Osteocyte (in vitro differentiated cells): ENCODE measurements at regions not wholly inside any gene's neighbourhood (a gene's known extent, or its start where the extent isn't known, plus 50 kb on each side); places are given as distances from the start of the nearest gene placed in this dataset.

Experiments
- DNase-seq: peaks from one replicate; pipeline ENCODE4 v3.0.0; 2021; ENCODE audit warnings: mixed read lengths; ENCODE audit not compliant: unreplicated experiment; ENCODE audit errors: extremely low spot score
- H3K27ac Mint-ChIP-seq: one replicate; pipeline ENCODE4 v1.8.0; 2021; ENCODE audit warnings: mild to moderate bottlenecking, mixed read lengths; ENCODE audit not compliant: unreplicated experiment
- H3K27me3 Mint-ChIP-seq: one replicate; pipeline ENCODE4 v1.8.0; 2021; ENCODE audit warnings: mixed read lengths; ENCODE audit not compliant: unreplicated experiment
- H3K36me3 Mint-ChIP-seq: one replicate; pipeline ENCODE4 v1.8.0; 2021; ENCODE audit warnings: mixed read lengths; ENCODE audit not compliant: unreplicated experiment
- H3K4me1 Mint-ChIP-seq: one replicate; pipeline ENCODE4 v1.8.0; 2021; ENCODE audit warnings: mixed read lengths; ENCODE audit not compliant: unreplicated experiment
- H3K4me3 Mint-ChIP-seq: one replicate; pipeline ENCODE4 v1.8.0; 2021; ENCODE audit warnings: mild to moderate bottlenecking, moderate library complexity, mixed read lengths; ENCODE audit not compliant: unreplicated experiment
- H3K9me3 Mint-ChIP-seq: one replicate; pipeline ENCODE4 v1.8.0; 2021; ENCODE audit warnings: mixed read lengths; ENCODE audit not compliant: unreplicated experiment
- CTCF ChIP-seq: fragments of 200-600 bp; sonication (generic); IDR thresholded peaks from 2 replicates; pipeline ENCODE4 v1.5.0; 2021; ENCODE audit warnings: antibody characterized with exemption, mild to moderate bottlenecking, moderate library complexity

- Mint-ChIP-seq H3K9me3 (no peaks in the 10 kb centered on the region), H3K4me3 (no peak overlapping the region), H3K4me1 (peaks cover 4% of the 10 kb centered on the region), H3K27ac (no peak overlapping the region), H3K27me3 (peaks cover 57% of the 10 kb centered on the region), H3K36me3 (peaks cover 3% of the 10 kb centered on the region)
- TF ChIP-seq CTCF = no peak
- DNase-seq = no peak
Measured at GRCh38 chr16:73546341-73546845, 498.5 kb upstream of the ZFHX3 start.

GRCh38 chr16:73545755-73546154 is 497.8 kb upstream of the ZFHX3 start:
- Mint-ChIP-seq H3K4me1 (peaks cover 4% of the 10 kb centered on the region), H3K36me3 (peaks cover 3% of the 10 kb centered on the region), H3K9me3 (no peaks in the 10 kb centered on the region), H3K4me3 (no peak overlapping the region), H3K27ac (no peak overlapping the region), H3K27me3 (peaks cover 53% of the 10 kb centered on the region)
- no peak for DNase-seq
- no peak for TF ChIP-seq CTCF

GRCh38 chr16:73545290-73545689 is 497.4 kb upstream of the ZFHX3 start:
- DNase-seq = no peak
- H3K27ac Mint-ChIP-seq = no peak overlapping the region

GRCh38 chr16:73544826-73545225 is 496.9 kb upstream of the ZFHX3 start:
- DNase-seq = no peak
- Mint-ChIP-seq H3K36me3 (peaks cover 3% of the 10 kb centered on the region), H3K4me3 (no peak overlapping the region), H3K27me3 (peaks cover 48% of the 10 kb centered on the region), H3K27ac (no peak overlapping the region), H3K9me3 (no peaks in the 10 kb centered on the region), H3K4me1 (peaks cover 4% of the 10 kb centered on the region)
- TF ChIP-seq CTCF = no peak

More at GRCh38 chr16:73545290-73545689, 497.4 kb upstream of the ZFHX3 start:
- Mint-ChIP-seq H3K4me3 (no peak overlapping the region), H3K27me3 (peaks cover 49% of the 10 kb centered on the region), H3K4me1 (peaks cover 4% of the 10 kb centered on the region), H3K9me3 (no peaks in the 10 kb centered on the region), H3K36me3 (peaks cover 3% of the 10 kb centered on the region)
- no peak for TF ChIP-seq CTCF

- no peak for DNase-seq
- Mint-ChIP-seq H3K4me1 (peaks cover 4% of the 10 kb centered on the region), H3K27ac (no peak overlapping the region), H3K27me3 (peaks cover 42% of the 10 kb centered on the region), H3K36me3 (no peaks in the 10 kb centered on the region), H3K9me3 (no peaks in the 10 kb centered on the region), H3K4me3 (no peak overlapping the region)
- no peak for TF ChIP-seq CTCF
Measured at GRCh38 chr16:73543970-73544599, 496.2 kb upstream of the ZFHX3 start.
